GM18505 (cell line): ENCODE measurements at regions not wholly inside any gene's neighbourhood (a gene's known extent, or its start where the extent isn't known, plus 50 kb on each side); places are given as distances from the start of the nearest gene placed in this dataset.

Experiments used
- ATAC-seq: cut with Tn5 transposase; IDR thresholded peaks from one replicate; pipeline ENCODE4 v1.9.1; 2021; ENCODE audit not compliant: unreplicated experiment
- POLR2A ChIP-seq: IDR thresholded peaks from 4 replicates; pipeline ENCODE4 v1.6.1; 2011; ENCODE audit warnings: borderline replicate concordance; ENCODE audit not compliant: insufficient read depth, insufficient read length; ENCODE audit errors: extremely low read depth

GRCh38 chr18:70489986-70490933 lies 201.4 kb downstream of the SOCS6 start:
- ATAC-seq, result peak; percentile 59
- TF ChIP-seq POLR2A, result no peak

DNA sequence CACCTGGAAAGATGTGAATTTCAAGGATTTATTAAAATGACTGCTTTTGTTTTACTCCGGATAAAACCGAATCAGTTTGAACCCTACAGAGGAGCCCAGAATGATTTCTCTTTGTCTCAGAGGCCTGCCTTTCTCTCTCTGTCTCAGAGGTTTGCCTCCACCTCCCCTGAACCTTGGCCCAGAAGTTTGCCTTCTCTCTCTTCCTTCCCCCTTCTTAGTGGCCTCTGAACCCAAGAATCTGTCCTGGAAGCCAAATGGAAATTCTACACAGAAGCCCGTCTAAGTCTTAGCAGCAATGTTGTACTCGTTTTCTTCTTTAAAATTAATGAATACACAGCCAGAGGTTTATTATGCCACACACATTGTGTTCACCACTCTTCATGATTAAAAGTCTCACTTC lies 200.7 kb downstream of the SOCS6 start:
- TF ChIP-seq POLR2A, result no peak
- ATAC-seq, result no peak

- ATAC-seq, result no peak
- no peak for TF ChIP-seq POLR2A
Measured at GRCh38 chr18:70469916-70470315, 181.1 kb downstream of the SOCS6 start.

DNA sequence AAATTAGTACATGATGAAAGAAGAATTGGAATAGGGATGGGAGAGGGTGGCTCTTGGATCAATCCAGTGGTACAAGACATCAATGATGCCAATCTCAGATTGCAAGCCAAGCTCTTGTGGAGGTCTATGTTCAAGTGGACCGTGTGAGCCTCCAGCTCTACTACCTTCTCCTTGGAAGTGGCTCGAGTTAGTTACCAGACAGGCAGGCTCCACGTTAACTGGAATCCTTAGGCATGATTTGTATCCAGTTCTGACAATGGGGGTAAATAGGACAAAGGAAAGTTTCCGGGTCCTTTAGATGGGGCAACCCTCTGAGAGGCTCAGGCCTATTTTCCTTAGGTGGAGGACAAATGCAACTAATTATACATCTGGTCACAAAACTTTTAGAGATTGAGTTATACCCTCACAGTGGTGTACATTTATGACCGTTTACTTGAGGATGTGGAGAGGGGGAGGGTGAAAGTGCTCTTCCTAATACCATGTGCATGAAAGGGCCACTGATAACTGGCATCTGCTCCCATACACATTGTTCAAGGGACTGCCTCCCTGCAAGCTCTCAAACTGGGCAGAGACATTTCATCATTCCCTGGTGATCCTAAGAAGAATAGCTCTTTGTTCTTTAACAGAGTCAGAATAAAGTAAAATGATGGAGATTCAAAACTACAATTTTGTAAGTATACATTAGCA lies 180.2 kb downstream of the SOCS6 start:
- ATAC-seq, result no peak
- TF ChIP-seq POLR2A, result no peak

DNA sequence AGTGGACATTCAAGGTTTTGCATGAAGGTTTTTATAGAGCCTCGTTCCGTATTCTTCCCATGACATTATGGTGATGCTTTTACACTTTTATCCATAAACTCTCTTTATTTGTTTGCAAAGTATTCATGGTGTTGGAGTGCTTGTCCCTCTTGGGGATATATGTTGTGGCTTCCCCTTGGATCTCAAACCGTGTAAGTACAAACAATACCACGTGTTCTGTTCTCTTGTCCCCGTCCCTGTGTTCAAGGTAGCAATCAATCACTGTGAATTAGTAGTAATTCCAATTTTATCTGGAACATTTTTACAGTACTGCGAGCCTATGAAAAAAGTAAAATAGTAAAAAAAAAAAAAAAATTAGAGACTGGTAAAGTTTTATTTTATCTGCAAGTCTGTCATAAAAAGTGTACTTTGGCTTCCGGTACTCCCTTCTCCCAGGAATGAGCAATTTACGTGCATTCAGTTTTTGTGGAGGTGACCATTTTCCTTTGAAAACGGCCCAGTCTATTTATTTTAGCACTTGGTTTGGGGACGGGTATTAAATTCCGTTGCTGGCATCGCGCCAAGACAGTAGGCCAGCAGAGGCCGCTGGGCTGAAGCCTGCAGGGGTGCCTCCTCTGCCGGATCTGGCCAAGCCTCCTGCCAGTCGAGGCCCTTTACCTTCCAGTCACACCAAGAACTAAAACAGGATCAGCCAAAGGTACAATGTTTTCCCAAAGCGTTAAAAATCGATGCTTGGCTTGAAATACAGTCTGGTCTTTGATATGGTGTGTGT lies 175.7 kb downstream of the SOCS6 start:
- TF ChIP-seq POLR2A, result no peak
- ATAC-seq, result peak; percentile 54

GRCh38 chr18:70463085-70463484 lies 174.2 kb downstream of the SOCS6 start:
- no peak for TF ChIP-seq POLR2A
- ATAC-seq, result no peak

DNA sequence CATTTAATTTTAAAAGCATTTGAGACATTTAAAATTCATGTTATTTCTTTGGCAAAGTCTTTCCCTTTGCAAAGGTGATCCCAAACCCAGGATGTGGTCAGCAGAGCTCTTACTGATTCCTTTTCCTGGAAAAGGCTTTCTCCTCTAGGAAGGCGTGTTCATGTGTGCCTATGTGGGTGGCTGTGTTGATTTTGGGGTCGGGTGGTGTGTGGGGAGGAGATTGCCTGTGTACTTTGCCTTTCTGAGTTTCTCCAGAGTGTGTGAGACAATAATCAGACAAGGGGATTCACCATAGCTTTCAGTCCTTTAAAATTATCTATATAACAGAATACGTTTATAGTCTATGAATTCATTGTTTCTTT lies 173.2 kb downstream of the SOCS6 start:
- ATAC-seq, result no peak

GRCh38 chr18:70461323-70462077 lies 172.7 kb downstream of the SOCS6 start:
- no peak for ATAC-seq

More for the DNA sequence above, 173.2 kb downstream of the SOCS6 start:
- no peak for TF ChIP-seq POLR2A

GRCh38 chr18:70459731-70460130 lies 170.9 kb downstream of the SOCS6 start:
- TF ChIP-seq POLR2A, result no peak
- ATAC-seq, result no peak

More at GRCh38 chr18:70461323-70462077, 172.7 kb downstream of the SOCS6 start:
- no peak for TF ChIP-seq POLR2A

GRCh38 chr18:70459251-70459650 lies 170.4 kb downstream of the SOCS6 start:
- no peak for ATAC-seq
- TF ChIP-seq POLR2A, result no peak

DNA sequence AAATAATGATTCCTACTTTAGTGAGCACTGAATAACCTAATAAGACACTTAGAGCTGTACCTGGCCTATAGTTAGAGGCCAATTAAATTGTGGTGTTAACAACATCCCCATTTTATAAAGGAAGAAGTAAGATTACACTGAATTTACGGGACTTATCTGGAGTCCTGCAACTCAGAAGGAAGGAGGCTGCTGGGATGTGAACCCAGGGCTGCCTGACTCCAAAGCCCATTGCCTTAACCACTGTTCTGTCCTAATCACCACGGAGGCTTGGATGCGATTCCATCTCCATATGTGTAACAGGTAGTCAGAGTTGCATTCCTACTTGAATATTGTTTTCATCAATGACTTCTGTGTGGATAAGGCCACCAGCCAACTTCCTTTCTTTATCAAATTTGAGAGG lies 168.9 kb downstream of the SOCS6 start:
- ATAC-seq, result no peak
- TF ChIP-seq POLR2A, result no peak

DNA sequence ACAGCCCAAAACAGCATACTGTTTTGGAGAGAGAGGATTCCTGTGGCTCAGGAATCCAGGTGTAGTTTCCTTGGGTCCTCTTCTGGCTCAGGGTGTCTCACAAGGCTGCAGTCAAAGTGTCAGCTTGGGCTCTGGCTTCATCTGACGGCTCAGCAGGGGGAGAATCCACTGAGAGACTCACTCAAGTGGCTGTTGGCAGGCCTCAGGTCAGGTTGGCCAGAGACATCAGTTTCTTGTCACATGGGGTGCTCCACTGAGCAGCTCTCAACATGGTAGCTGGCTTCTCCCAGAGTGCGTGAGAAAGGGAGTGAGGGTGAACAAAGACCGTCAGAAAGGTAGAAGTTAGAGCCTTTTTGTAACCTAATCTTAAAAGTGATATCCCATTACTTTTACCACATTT lies 168.4 kb downstream of the SOCS6 start:
- no peak for ATAC-seq
- no peak for TF ChIP-seq POLR2A

DNA sequence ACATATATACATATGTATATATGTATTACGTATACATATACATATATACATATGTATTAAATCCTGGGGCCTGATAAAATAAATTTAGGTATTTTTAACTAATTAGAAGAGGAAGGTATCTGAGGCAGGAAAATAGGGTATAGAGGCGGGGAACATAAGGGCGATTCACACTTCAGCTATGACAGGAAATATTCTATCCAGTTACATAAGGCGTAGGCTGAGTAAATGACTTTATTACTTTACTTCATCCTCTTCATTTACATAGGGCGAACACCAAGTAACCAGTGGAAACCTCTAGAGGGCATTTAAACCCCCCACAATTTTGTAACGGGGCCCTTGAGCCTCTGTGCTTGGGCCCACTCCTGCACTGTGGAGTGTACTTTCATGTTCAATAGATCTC lies 167.5 kb downstream of the SOCS6 start:
- ATAC-seq, result no peak
- TF ChIP-seq POLR2A, result no peak

GRCh38 chr18:70455731-70456130 lies 166.9 kb downstream of the SOCS6 start:
- ATAC-seq, result no peak
- TF ChIP-seq POLR2A, result no peak
